CD8-positive, alpha-beta memory T cell (primary cell): ENCODE measurements at regions not wholly inside any gene's neighbourhood (a gene's known extent, or its start where the extent isn't known, plus 50 kb on each side); places are given as distances from the start of the nearest gene placed in this dataset.

Source experiments
- CTCF ChIA-PET: fragments of 350-600 bp; sonication (Branson Sonifier 250); formaldehyde crosslinking; loops from one replicate; lab custom pipeline; 2021; ENCODE audit warnings: antibody characterized with exemption; lab: Charles Lee
- POLR2A ChIA-PET: fragments of 350-600 bp; sonication (Branson Sonifier 250); formaldehyde crosslinking; loops from one replicate; lab custom pipeline; 2021; ENCODE audit warnings: antibody characterized with exemption; lab: Charles Lee
- DNase-seq, 5 donors: peaks; one replicate each; pipeline versions ENCODE4 v3.0.0 to v3.0.0-alpha.2; 2020 to 2022; ENCODE audit warnings: mixed read lengths in 1 of 5
- H3K27ac ChIP-seq: one replicate; pipeline ENCODE4 v1.7.0; 2013; ENCODE audit warnings: low read depth, mild to moderate bottlenecking, low read length, moderate library complexity
- H3K27me3 ChIP-seq: 2 replicates; pipeline ENCODE4 v1.7.0; 2013; ENCODE audit warnings: low read length, mild to moderate bottlenecking; ENCODE audit not compliant: insufficient read depth, poor library complexity, severe bottlenecking
- H3K36me3 ChIP-seq: 2 replicates; pipeline ENCODE4 v1.7.0; 2013; ENCODE audit warnings: mild to moderate bottlenecking, low read length, moderate library complexity; ENCODE audit not compliant: insufficient read depth
- H3K4me1 ChIP-seq: 2 replicates; pipeline ENCODE4 v1.7.0; 2013; ENCODE audit warnings: mild to moderate bottlenecking, low read length, moderate library complexity; ENCODE audit not compliant: insufficient read depth
- H3K4me3 ChIP-seq: 2 replicates; pipeline ENCODE4 v1.7.0; 2013; ENCODE audit warnings: mild to moderate bottlenecking, low read length
- H3K9me3 ChIP-seq: 2 replicates; pipeline ENCODE4 v1.7.0; 2013; ENCODE audit warnings: mild to moderate bottlenecking, low read length
- H3K27ac Mint-ChIP-seq, 8 donors: one replicate each; pipeline ENCODE4 v1.8.0; 2020 to 2021; ENCODE audit warnings: mixed read lengths in 8 of 8, mild to moderate bottlenecking in 6 of 8, inconsistent platforms in 3 of 8, moderate library complexity in 3 of 8
- H3K27me3 Mint-ChIP-seq, 2 donors: one replicate each; pipeline ENCODE4 v1.8.0; 2020 to 2021; ENCODE audit warnings: mixed read lengths in 2 of 2, mild to moderate bottlenecking in 1 of 2, moderate library complexity in 1 of 2
- H3K36me3 Mint-ChIP-seq, 3 donors: one replicate each; pipeline ENCODE4 v1.8.0; 2020 to 2021; ENCODE audit warnings: mixed read lengths in 3 of 3, inconsistent platforms in 1 of 3, mild to moderate bottlenecking in 1 of 3
- H3K4me1 Mint-ChIP-seq, 3 donors: one replicate each; pipeline ENCODE4 v1.8.0; 2020 to 2021; ENCODE audit warnings: mixed read lengths in 3 of 3, inconsistent platforms in 1 of 3, mild to moderate bottlenecking in 1 of 3
- H3K4me3 Mint-ChIP-seq, 7 donors: one replicate each; pipeline ENCODE4 v1.8.0; 2020 to 2021; ENCODE audit warnings: mixed read lengths in 7 of 7, mild to moderate bottlenecking in 6 of 7, moderate library complexity in 4 of 7, inconsistent platforms in 2 of 7
- H3K9me3 Mint-ChIP-seq, 5 donors: one replicate each; pipeline ENCODE4 v1.8.0; 2020 to 2022; ENCODE audit warnings: mixed read lengths in 5 of 5, mild to moderate bottlenecking in 3 of 5, moderate library complexity in 2 of 5, inconsistent platforms in 1 of 5

- Mint-ChIP-seq H3K4me1 (peaks cover 2 to 9% (median 5%) of the 10 kb centered on the region in 3 donors), H3K27me3 (peaks cover 28 to 58% of the 10 kb centered on the region in 2 donors), H3K27ac (no peak overlapping the region), H3K4me3 (no peak overlapping the region), H3K36me3 (no peaks in the 10 kb centered on the region), H3K9me3 (no peaks in the 10 kb centered on the region)
- Histone ChIP-seq H3K36me3 (no peaks in the 10 kb centered on the region), H3K4me1 (no peaks in the 10 kb centered on the region), H3K27me3 (no peaks in the 10 kb centered on the region), H3K27ac (no peak overlapping the region), H3K9me3 (no peaks in the 10 kb centered on the region), H3K4me3 (no peak overlapping the region)
- no peak for DNase-seq
- CTCF ChIA-PET: no interaction called here
- POLR2A ChIA-PET: no interaction called here
Observed at GRCh38 chr14:76309572-76310162, 66.3 kb upstream of the ESRRB start.

- Mint-ChIP-seq H3K4me1 (peaks cover 2 to 9% (median 5%) of the 10 kb centered on the region in 3 donors), H3K4me3 (no peak overlapping the region)
- CTCF ChIA-PET: no interaction called here
Observed at GRCh38 chr14:76311079-76311758, 64.7 kb upstream of the ESRRB start.

GRCh38 chr14:76312821-76313220, 63.1 kb upstream of the ESRRB start:
- H3K4me1 Mint-ChIP-seq: peaks cover 2 to 9% (median 5%) of the 10 kb centered on the region in 3 donors
- no peak for DNase-seq
- H3K36me3 Mint-ChIP-seq: no peaks in the 10 kb centered on the region
- POLR2A ChIA-PET: no interaction called here
- no peak overlapping the region for H3K4me3 Mint-ChIP-seq
- Histone ChIP-seq H3K27ac (no peak overlapping the region), H3K27me3 (no peaks in the 10 kb centered on the region), H3K9me3 (no peaks in the 10 kb centered on the region), H3K36me3 (no peaks in the 10 kb centered on the region), H3K4me3 (no peak overlapping the region), H3K4me1 (no peaks in the 10 kb centered on the region)
- CTCF ChIA-PET: no interaction called here
- no peak overlapping the region for H3K27ac Mint-ChIP-seq
- H3K9me3 Mint-ChIP-seq: no peaks in the 10 kb centered on the region
- peaks cover 25 to 50% of the 10 kb centered on the region in 2 donors for H3K27me3 Mint-ChIP-seq

More at GRCh38 chr14:76311079-76311758, 64.7 kb upstream of the ESRRB start:
- Histone ChIP-seq H3K4me3 (no peak overlapping the region), H3K27me3 (no peaks in the 10 kb centered on the region), H3K27ac (no peak overlapping the region), H3K36me3 (no peaks in the 10 kb centered on the region), H3K4me1 (no peaks in the 10 kb centered on the region), H3K9me3 (no peaks in the 10 kb centered on the region)
- H3K36me3 Mint-ChIP-seq: no peaks in the 10 kb centered on the region
- POLR2A ChIA-PET: no interaction called here
- DNase-seq: no peak
- H3K9me3 Mint-ChIP-seq: no peaks in the 10 kb centered on the region
- H3K27me3 Mint-ChIP-seq: peaks cover 30 to 57% of the 10 kb centered on the region in 2 donors
- peak overlapping the region in 1 of 8 donors; percentile 26 for H3K27ac Mint-ChIP-seq

- peaks cover 2 to 9% (median 5%) of the 10 kb centered on the region in 3 donors for H3K4me1 Mint-ChIP-seq
- Histone ChIP-seq H3K4me1 (no peaks in the 10 kb centered on the region), H3K27ac (no peak overlapping the region), H3K36me3 (no peaks in the 10 kb centered on the region), H3K9me3 (no peaks in the 10 kb centered on the region), H3K4me3 (no peak overlapping the region), H3K27me3 (no peaks in the 10 kb centered on the region)
- DNase-seq: no peak
- H3K27ac Mint-ChIP-seq: no peak overlapping the region
- ChIA-PET CTCF (no interaction called here), POLR2A (no interaction called here)
- no peak overlapping the region for H3K4me3 Mint-ChIP-seq
- no peaks in the 10 kb centered on the region for H3K9me3 Mint-ChIP-seq
- H3K36me3 Mint-ChIP-seq: no peaks in the 10 kb centered on the region
- peaks cover 25 to 46% of the 10 kb centered on the region in 2 donors for H3K27me3 Mint-ChIP-seq
Observed at GRCh38 chr14:76313303-76313702, 62.6 kb upstream of the ESRRB start.

- H3K4me1 ChIP-seq: no peaks in the 10 kb centered on the region
- Mint-ChIP-seq H3K4me1 (peaks cover 2 to 9% (median 5%) of the 10 kb centered on the region in 3 donors), H3K9me3 (no peaks in the 10 kb centered on the region), H3K27ac (no peak overlapping the region), H3K4me3 (no peak overlapping the region), H3K27me3 (peaks cover 25 to 42% of the 10 kb centered on the region in 2 donors), H3K36me3 (no peaks in the 10 kb centered on the region)
- no peaks in the 10 kb centered on the region for H3K27me3 ChIP-seq
- no peaks in the 10 kb centered on the region for H3K36me3 ChIP-seq
- no peak overlapping the region for H3K27ac ChIP-seq
- ChIA-PET POLR2A (no interaction called here), CTCF (no interaction called here)
- no peak overlapping the region for H3K4me3 ChIP-seq
- DNase-seq: no peak
- no peaks in the 10 kb centered on the region for H3K9me3 ChIP-seq
Observed at GRCh38 chr14:76313852-76314251, 62.1 kb upstream of the ESRRB start.

GRCh38 chr14:76314521-76315034, 61.4 kb upstream of the ESRRB start:
- no peaks in the 10 kb centered on the region for H3K27me3 ChIP-seq
- no peaks in the 10 kb centered on the region for H3K9me3 ChIP-seq
- no peaks in the 10 kb centered on the region for H3K9me3 Mint-ChIP-seq
- H3K27ac Mint-ChIP-seq: no peak overlapping the region
- H3K4me1 ChIP-seq: no peaks in the 10 kb centered on the region
- no peaks in the 10 kb centered on the region for H3K36me3 ChIP-seq
- no peak overlapping the region for H3K4me3 Mint-ChIP-seq
- H3K27ac ChIP-seq: no peak overlapping the region
- ChIA-PET POLR2A (no interaction called here), CTCF (no interaction called here)
- no peak for DNase-seq
- no peak overlapping the region for H3K4me3 ChIP-seq
- H3K27me3 Mint-ChIP-seq: peaks cover 18 to 37% of the 10 kb centered on the region in 2 donors
- peaks cover 2 to 9% (median 5%) of the 10 kb centered on the region in 3 donors for H3K4me1 Mint-ChIP-seq
- no peaks in the 10 kb centered on the region for H3K36me3 Mint-ChIP-seq

- no peak for DNase-seq
- H3K27ac ChIP-seq: no peak overlapping the region
- Mint-ChIP-seq H3K27me3 (peaks cover 4 to 21% of the 10 kb centered on the region in 2 donors), H3K4me3 (no peak overlapping the region), H3K9me3 (no peaks in the 10 kb centered on the region), H3K27ac (no peak overlapping the region), H3K36me3 (no peaks in the 10 kb centered on the region), H3K4me1 (no peaks in the 10 kb centered on the region)
- no peaks in the 10 kb centered on the region for H3K36me3 ChIP-seq
- no peak overlapping the region for H3K4me3 ChIP-seq
- no peaks in the 10 kb centered on the region for H3K4me1 ChIP-seq
- CTCF ChIA-PET: no interaction called here
- no peaks in the 10 kb centered on the region for H3K9me3 ChIP-seq
- H3K27me3 ChIP-seq: no peaks in the 10 kb centered on the region
- POLR2A ChIA-PET: no interaction called here
Observed at GRCh38 chr14:76320486-76320885, 55.5 kb upstream of the ESRRB start.

- H3K4me1 ChIP-seq: no peaks in the 10 kb centered on the region
- H3K27me3 ChIP-seq: no peaks in the 10 kb centered on the region
- H3K4me1 Mint-ChIP-seq: no peaks in the 10 kb centered on the region
- ChIA-PET POLR2A (no interaction called here), CTCF (no interaction called here)
- H3K36me3 Mint-ChIP-seq: no peaks in the 10 kb centered on the region
- H3K36me3 ChIP-seq: no peaks in the 10 kb centered on the region
- no peak overlapping the region for H3K27ac Mint-ChIP-seq
- no peaks in the 10 kb centered on the region for H3K9me3 Mint-ChIP-seq
- no peak overlapping the region for H3K4me3 ChIP-seq
- peaks cover 4 to 21% of the 10 kb centered on the region in 2 donors for H3K27me3 Mint-ChIP-seq
- DNase-seq: no peak
- no peak overlapping the region for H3K27ac ChIP-seq
- no peaks in the 10 kb centered on the region for H3K9me3 ChIP-seq
- H3K4me3 Mint-ChIP-seq: no peak overlapping the region
Observed at GRCh38 chr14:76320975-76321374, 55.0 kb upstream of the ESRRB start.
